Pons (tissue), 1 donor: ENCODE measurements at regions not wholly inside any gene's neighbourhood (a gene's known extent, or its start where the extent isn't known, plus 50 kb on each side); places are given as distances from the start of the nearest gene placed in this dataset.
"Not testable (repeated sequence)": the region's sequence is repeated elsewhere in the genome, so short reads cannot be mapped to it uniquely, and the experiment has no call there.

Experiments
- DNase-seq: peaks from one replicate; pipeline ENCODE4 v3.0.0-alpha.2; 2016; ENCODE audit warnings: low spot score

GRCh38 chr1:70490153-70490552, 79.1 kb downstream of the CTH start:
- DNase-seq: no peak

GRCh38 chr1:70495370-70495769, 84.3 kb downstream of the CTH start:
- DNase-seq: no peak

- DNase-seq: no peak
Observed at GRCh38 chr1:70496181-70496580, 85.1 kb downstream of the CTH start.

GRCh38 chr1:70497152-70497551, 86.1 kb downstream of the CTH start:
- DNase-seq: no peak

GRCh38 chr1:70498666-70499065, 87.6 kb downstream of the CTH start:
- no peak for DNase-seq

- DNase-seq: no peak
Observed at GRCh38 chr1:70499695-70500094, 88.6 kb downstream of the CTH start.

GRCh38 chr1:70503358-70503757, 92.3 kb downstream of the CTH start:
- DNase-seq: no peak

- DNase-seq: no peak
Observed at GRCh38 chr1:70504176-70504820, 93.2 kb downstream of the CTH start.

- DNase-seq: no peak
Observed at GRCh38 chr1:70504821-70505193, 93.7 kb downstream of the CTH start.

- not testable (repeated sequence) for DNase-seq
Observed at GRCh38 chr1:70507991-70508390, 96.9 kb downstream of the CTH start.

GRCh38 chr1:70509996-70510876, 99.2 kb downstream of the CTH start:
- peak; percentile 74 for DNase-seq

- DNase-seq: no peak
Observed at GRCh38 chr1:70517444-70517843, 106.4 kb downstream of the CTH start.

GRCh38 chr1:70518106-70518505, 107.0 kb downstream of the CTH start:
- DNase-seq: no peak

GRCh38 chr1:70528590-70529333, 117.7 kb downstream of the CTH start:
- DNase-seq: peak; percentile 45

GRCh38 chr1:70536708-70537366, 125.8 kb downstream of the CTH start:
- DNase-seq: no peak

- DNase-seq: no peak
Observed at GRCh38 chr1:70537788-70538187, 126.7 kb downstream of the CTH start.

- DNase-seq: no peak
Observed at GRCh38 chr1:70542030-70542429, 131.0 kb downstream of the CTH start.

GRCh38 chr1:70542856-70543255, 131.8 kb downstream of the CTH start:
- no peak for DNase-seq

GRCh38 chr1:70546726-70547125, 135.7 kb downstream of the CTH start:
- DNase-seq: no peak

GRCh38 chr1:70552662-70553566, 141.8 kb downstream of the CTH start:
- no peak for DNase-seq

- no peak for DNase-seq
Observed at GRCh38 chr1:70553567-70553956, 142.5 kb downstream of the CTH start.
